NCI-H748 (cell line): ENCODE measurements at regions not wholly inside any gene's neighbourhood (a gene's known extent, or its start where the extent isn't known, plus 50 kb on each side); places are given as distances from the start of the nearest gene placed in this dataset.
"Not testable (repeated sequence)": the region's sequence is repeated elsewhere in the genome, so short reads cannot be mapped to it uniquely, and the experiment has no call there.

Source experiments
- DNase-seq: peaks from one replicate; lab custom pipeline; 2025; ENCODE audit not compliant: unreplicated experiment; lab: John Stamatoyannopoulos, UW

DNA sequence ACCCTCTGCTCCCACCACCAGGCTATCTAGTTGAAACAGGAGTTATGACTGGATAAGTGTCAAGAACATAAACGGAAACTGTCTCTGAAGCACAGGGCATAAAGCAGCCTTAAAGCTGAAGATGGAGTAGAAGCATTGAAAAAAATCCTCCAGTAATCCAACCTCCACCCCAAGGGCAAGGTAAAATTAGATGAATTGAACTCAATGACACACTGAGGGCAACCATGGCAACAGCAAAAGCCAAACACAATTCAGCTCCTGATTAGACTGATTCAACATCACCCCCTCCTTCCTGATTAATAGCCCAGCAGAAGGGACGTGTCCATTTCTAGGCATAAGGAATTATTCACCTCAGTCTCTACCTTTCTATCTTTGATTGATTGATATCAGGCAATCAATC, 183.2 kb upstream of the MAP3K1 start:
- peak; percentile 86 for DNase-seq

DNA sequence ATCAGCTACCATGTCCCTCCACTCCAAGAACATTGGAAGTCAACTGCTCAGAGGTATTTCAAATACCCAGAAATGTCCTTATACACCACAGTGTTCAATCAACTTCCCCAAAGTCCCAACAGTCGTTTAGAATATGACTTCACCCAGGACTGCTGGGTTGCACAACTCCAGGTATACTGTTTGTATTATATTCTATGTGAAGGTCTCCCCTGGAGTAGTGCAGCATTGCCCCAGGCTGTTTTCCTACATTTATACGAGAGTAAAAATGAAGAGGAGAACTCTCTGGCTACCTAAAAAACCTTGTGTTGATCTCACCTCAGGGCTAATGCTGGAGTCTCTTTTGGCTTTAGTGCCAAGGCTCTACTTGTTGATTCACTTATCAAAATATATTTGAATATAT, 183.6 kb upstream of the MAP3K1 start:
- DNase-seq: peak; percentile 36

GRCh38 chr5:56628616-56629015, 186.7 kb upstream of the MAP3K1 start:
- DNase-seq: not testable (repeated sequence)

DNA sequence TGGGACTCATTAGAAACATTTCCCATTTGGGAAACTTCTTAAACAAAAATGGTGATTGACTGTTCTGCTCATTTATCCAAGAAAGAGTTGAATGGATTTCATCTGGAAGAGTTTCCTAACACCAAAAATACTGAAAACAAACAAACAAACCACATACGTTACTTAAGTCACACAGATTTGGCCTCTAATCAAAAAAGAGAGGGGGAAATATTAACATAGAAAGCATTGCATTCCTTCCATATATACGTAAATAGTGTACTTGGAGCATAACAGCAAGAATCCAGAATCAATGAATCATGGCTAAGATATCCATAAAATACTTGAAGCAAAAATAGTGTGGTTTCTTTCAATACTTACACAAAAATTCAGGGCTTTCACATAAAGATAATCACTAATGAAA, 189.8 kb upstream of the MAP3K1 start:
- no peak for DNase-seq

DNA sequence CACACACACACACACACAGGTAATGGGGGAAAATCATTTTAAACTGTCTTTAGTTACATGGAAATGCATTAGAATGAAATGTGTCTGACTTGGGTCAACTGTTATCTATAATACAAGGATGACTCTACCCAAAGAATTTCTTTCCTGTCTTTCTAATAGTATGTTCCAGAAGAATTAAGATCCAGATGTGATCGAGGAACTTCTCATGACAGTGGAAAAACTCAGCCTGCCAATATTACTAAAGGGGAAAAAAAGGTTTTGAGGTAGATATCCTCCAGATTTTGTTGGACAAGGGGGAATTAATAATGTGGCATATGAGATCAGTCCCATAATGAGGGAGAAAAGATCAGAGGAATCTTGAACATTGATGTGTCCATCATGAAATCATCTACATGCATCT, 190.6 kb upstream of the MAP3K1 start:
- no peak for DNase-seq

DNA sequence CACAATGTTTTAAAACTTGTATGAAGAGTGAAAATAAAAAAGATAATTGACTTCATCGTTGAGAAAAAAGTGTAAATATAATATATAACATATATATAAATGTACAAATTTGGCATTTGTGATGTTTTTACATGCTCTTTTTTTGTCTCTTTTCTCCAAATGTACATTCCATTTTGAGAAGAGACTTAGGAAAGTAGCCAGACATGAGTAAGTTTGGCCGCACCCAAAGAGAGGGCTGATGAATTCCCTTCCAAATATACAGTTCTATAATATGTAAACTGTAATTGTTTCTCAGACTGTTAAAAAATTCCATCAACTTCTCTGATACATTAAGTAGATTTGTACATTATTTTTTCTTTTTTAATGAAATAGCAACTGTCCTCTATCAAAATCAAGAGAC, 193.2 kb upstream of the MAP3K1 start:
- no peak for DNase-seq

DNA sequence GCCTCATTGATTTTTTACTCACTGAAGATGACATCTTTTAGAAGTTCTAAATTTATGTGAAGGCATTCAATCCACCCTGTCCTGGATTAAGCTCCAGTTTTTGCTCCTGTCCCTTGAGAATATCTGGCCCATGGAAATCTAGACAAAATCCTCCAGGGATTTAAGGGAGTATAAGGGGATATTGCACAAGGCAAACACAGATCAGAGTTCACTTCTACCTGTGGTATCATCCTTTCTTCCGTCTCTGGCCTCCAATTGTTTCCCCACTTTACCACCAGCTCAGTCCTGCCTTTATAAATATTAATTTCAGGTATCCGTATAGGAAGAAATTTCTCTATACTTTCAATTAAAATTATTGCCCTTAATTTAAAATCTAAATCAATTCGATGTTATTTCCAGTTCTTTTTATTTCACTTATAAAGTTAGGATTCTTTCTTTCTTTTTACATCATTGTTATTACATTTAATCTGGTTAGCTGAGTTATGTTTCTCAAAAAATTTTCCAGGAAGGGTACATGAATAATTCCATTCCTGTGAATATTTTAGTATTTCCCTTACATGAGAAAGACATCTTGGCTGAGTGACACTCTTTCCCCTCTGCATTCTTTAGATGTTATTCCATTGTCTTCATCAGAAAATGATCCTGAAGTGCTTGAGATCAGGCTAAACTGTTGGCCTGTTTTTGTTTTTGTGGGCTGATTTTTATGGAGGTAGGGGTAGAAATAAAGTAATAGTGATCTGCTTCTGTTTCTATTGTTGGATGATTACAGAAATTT, 194.3 kb upstream of the MAP3K1 start:
- no peak for DNase-seq

- DNase-seq: no peak
These were observed 197.4 kb upstream of the MAP3K1 start for GRCh38 chr5:56617998-56618397.

DNA sequence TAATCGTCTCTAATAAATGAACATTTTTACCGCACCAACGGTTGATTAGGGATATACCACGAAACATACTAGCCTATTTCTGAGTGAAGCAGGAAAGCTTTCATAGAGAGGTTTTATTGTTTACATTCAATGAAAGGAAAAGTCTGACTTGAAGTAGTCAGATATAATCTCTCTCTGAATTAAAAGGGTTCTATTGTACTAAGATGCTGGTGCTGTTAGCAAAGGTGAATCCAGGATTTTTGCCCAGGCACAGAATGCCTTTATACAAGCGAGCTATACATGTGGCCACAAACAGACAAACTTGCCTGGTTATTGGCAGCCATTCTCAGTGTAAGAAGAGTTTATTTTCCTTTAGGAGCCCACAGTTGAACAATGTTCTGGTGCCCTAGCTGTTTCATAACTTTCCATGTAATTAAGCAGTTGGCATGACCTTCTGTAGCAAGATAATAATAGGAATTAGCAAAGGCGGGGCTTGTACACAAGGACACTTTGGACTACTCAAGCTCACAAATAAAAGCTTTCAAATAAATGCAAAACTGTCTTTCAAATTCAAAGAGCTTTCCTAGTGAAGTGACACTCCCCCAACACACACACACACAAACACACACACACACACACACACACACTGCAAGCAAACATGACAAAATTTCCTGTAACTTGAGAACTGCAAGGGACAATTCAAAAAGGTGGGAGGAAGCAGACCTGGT, 198.7 kb upstream of the MAP3K1 start:
- DNase-seq: peak; percentile 91

DNA sequence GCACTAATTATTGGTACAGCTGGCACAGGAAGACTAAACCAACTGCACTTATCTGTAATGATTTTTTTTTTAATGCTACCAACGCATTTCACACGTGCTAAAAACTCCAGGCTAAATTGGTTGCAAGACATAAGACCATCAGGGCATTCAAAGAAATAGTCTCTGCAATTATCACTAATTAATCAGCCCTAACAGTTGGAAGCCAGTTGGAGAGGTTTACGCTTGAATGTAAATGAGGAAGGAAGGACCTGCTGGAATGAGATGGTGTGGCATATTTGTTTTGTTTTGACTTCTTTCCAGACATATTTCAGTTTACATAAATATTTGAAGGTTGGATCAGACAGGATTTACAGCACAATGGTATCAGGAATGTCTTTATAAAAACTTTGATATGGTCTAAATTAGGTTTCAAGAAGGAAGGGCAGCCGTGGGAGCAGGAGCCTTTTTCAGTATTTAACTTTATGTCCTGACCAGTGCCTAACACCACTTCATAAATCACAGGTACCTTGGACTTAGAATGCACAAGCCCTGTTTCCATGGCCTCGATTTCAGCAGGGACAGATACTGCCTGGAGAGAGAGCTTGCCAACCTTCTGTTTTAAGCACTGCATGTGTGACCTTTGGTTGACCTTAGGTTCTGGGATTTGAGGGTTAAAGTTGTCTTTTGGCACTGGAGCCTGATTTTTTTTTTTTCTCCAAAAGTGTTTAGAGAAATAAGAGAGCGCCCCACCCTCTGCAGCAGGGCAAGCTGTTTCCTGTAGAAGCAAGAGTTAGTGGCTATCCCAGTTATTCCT, 199.8 kb upstream of the MAP3K1 start:
- DNase-seq: peak; percentile 23

DNA sequence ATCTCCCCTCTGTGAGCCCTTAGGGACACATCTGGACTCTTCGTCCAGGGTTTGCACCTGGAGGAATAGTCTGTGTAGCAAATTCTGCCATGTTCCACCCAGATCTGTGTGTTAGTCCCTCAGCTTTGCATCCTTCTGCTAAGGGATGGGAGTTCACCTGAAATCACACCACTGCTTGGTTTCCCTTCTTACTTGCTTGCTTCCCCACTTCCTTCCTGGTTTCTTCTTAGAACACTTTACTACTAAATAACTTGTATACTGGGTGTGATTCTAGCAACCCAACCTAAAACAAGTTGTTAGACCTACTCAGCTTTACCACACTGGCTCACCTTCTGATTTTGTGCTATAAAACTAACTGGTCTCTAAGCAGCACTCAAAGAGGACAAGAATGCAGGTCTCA, 202.6 kb upstream of the MAP3K1 start:
- DNase-seq: no peak

DNA sequence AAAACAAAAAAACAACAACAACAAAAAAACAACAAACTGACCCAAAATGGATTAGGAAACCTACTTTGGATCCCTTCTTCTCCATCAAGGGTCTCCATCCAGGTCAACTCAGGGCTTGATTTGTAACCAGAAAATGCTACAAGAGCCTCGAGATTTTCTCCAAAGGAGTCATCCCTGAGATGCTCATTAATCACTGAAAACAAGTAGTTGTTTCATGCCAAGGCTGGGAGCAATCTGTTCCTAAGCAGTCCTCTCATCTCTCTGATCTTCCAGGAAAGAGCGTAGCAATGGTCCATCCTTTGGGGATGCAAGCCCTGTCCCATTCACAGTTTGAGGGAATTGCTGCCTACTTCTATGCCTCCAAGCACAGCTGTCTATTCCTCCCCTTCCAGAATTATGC, 203.0 kb upstream of the MAP3K1 start:
- no peak for DNase-seq

DNA sequence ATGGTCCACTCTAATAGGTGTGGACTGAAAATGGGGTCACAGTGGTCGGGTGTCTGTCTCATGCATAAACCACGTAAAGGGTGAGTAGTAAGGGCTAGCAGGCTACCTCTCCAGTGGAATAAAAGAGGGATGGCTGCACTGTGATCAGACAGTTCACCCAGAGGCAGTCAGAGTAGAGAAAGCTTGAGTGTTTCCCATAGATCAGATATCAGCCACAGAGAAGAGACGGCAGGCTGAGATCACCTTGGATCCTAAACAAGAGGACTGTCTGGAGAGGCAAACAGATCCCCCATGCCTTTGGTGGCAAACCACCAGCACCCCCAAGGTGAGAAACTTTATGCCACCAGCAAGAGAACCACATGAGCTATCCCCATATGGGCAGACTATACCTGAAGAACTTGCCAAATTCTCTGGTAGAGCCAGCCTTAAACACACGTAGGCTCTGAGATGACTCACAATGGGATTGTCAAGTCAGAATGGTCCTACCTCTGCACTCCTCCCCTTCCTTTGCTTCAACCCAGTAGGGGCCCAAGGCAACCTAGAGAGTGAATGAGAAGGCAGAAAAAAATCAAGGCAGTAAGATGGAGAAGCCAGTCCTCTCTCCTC, 205.2 kb upstream of the MAP3K1 start:
- DNase-seq: no peak

DNA sequence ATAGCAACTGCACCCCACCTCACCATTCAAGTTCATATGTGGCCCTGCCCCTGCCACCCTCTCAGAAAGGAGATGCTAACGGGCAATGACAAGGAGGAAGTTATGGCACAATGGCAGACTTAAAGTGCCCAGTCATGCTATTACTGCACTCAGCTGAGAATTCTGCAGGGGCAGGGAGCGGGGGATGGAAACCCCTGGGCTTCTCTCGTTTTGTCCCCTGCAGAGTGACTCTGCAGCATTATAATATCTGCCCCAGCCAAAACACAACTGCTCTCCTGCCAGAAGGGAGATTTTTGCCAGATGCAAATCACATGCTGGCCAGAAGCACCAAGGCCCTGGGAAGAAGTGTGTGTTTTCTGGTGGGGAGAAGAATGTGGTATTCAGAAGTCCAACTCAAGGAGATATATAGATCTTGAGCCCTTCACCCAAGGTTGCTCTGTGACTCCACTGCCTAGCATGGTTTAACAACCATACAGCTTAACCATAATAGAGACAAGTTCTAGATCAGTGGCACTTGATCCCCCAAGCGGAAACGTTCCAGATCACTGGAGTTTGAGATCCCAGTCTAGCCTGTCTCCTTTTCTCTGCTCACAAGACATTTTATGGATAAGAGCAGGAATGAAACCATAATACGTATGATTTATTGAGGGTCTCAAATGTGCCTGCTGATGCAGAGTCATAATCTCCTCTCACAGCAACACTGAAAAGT, 207.0 kb upstream of the MAP3K1 start:
- DNase-seq: no peak

- DNase-seq: no peak
These were observed 207.8 kb upstream of the MAP3K1 start for GRCh38 chr5:56607551-56607950.

- DNase-seq: no peak
These were observed 208.3 kb upstream of the MAP3K1 start for GRCh38 chr5:56607074-56607473.

GRCh38 chr5:56606192-56606591, 209.2 kb upstream of the MAP3K1 start:
- no peak for DNase-seq

GRCh38 chr5:56605231-56605630, 210.1 kb upstream of the MAP3K1 start:
- no peak for DNase-seq

DNA sequence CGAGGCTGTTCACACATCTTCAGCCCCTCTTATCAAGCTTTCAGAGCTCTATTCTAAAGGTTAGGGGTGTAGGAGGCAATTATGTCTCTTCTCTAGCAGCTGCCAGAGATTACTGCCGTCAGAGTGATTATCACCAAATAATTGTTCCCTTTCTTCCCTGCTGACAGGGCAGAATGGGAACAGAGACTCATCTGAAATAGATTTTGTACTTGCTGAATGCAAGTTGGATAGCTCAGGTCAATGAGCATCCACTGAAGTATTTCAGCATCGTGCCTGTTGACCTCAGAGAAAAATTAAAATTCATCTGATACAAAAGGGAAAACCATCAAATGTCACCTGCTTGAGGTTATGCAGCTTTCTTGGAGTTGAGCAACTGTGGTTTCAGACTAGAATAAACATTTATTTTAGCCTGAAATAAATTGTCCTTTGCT, 213.7 kb upstream of the MAP3K1 start:
- DNase-seq: peak; percentile 86

DNA sequence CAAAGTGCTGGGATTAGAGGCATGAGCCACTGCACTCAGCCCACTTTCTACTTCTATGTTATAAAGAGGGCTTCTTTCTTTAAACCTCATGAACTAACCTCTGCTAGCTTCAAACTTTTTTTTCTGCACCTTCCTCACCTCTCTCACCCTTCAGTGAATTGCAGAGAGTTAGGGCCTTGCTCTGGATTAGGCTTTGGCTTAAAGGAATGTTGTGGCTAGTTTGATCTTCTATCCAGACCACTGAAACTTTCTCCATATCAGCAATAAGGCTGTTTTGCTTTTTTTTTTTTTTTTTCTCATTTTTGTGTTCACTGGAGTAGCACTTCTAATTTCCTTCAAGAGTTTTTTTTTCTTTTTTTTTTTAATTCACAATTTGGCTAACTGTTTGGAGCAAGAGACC, 216.4 kb upstream of the MAP3K1 start:
- DNase-seq: no peak

DNA sequence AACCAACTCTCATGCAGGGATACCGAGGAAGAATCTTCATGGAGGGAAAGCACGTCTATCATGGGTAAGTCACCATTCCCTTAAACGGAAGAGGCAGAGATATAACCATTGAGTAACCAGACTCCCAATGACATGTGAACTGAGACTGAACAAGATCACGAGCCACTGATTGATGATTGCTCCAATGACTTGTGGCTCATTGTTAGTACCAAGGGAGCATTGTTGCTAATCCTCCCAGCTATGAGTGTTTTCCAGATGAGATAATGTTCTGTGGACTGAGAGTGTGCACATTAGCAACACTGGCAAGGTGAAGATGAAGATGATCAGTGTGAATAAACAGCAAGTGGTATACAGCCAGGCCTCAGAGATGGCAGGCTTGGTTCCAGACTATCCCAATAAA, 219.2 kb upstream of the MAP3K1 start:
- DNase-seq: no peak
